ENCODE measurements at regions not wholly inside any gene's neighbourhood (a gene's known extent, or its start where the extent isn't known, plus 50 kb on each side); places are given as distances from the start of the nearest gene placed in this dataset.

DNA sequence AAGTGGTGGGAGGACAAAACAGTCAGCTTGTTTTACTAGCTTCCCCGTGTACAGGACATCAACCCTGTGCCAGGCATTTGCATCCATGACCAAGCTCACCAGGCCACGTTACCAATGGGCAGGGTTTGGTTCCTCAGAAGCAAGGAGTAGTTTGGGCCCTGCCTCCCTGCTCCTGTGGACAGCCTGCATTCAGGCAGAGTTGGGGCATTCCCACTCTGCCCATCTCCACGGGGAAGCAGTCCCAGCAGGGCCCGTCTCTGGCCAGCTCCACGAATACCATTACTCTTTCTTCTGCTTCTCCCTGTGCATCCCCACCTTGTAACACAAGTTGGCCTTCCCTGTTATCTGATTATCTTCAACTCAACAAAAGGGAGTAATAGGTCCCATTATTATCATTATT is 54.0 kb upstream of the RIOK3 start:
- Mint-ChIP-seq H3K9me3 (no peaks in the 10 kb centered on the region), H3K27ac (no peak overlapping the region), H3K36me3 (ENCODE audit: low read depth) (peaks cover 14% of the 10 kb centered on the region), H3K4me1 (peaks cover 23% of the 10 kb centered on the region), H3K4me3 (no peak overlapping the region), H3K27me3 (ENCODE audit: insufficient read depth) (no peaks in the 10 kb centered on the region)
- Histone ChIP-seq H3K27ac (ENCODE audit: low read depth, low read length) (no peak overlapping the region), H3K9ac (ENCODE audit: extremely low read depth, low read length, poor library complexity, severe bottlenecking) (no peak overlapping the region), H3K36me3 (ENCODE audit: control insufficient read depth, insufficient read depth, low read length) (no peaks in the 10 kb centered on the region), H3K9me3 (ENCODE audit: control insufficient read depth, low read length) (no peaks in the 10 kb centered on the region), H3K4me1 (ENCODE audit: control insufficient read depth, insufficient read depth, low read length) (no peaks in the 10 kb centered on the region), H3K4me3 (ENCODE audit: low read length) (no peak overlapping the region), H3K27me3 (ENCODE audit: control insufficient read depth, insufficient read depth, low read length, poor library complexity, severe bottlenecking) (no peaks in the 10 kb centered on the region)
- DNase-seq, result peak; percentile 55
- 50 to 86% methylated on average over 1 to 5 of the region's 5 CpGs for WGBS, 2 experiments (ENCODE audit: insufficient coverage in 1 of 2, insufficient read length in 1 of 2)
- TF ChIP-seq, protein P1, sequence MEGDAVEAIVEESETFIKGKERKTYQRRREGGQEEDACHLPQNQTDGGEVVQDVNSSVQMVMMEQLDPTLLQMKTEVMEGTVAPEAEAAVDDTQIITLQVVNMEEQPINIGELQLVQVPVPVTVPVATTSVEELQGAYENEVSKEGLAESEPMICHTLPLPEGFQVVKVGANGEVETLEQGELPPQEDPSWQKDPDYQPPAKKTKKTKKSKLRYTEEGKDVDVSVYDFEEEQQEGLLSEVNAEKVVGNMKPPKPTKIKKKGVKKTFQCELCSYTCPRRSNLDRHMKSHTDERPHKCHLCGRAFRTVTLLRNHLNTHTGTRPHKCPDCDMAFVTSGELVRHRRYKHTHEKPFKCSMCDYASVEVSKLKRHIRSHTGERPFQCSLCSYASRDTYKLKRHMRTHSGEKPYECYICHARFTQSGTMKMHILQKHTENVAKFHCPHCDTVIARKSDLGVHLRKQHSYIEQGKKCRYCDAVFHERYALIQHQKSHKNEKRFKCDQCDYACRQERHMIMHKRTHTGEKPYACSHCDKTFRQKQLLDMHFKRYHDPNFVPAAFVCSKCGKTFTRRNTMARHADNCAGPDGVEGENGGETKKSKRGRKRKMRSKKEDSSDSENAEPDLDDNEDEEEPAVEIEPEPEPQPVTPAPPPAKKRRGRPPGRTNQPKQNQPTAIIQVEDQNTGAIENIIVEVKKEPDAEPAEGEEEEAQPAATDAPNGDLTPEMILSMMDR (conservative IDR thresholded peaks at IDR 0.05), result no peak

DNA sequence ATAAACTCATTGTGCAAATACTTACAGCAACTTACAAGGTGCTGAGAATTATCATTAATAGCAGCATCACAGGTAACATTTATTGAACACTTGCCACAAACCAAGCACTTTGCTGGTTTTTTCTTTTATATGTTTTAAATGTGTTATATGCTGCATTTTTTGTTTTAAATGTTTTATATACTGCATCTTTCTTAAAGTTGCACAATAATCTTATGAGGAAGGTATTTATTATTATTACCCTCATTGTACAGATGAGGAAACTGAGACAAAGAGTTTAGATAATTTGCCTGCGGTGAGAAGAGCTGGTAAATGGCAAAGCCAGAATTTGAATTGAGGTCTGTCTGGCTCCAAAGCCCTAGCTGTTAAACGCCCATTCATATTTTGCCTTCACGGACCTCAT is 52.2 kb upstream of the RIOK3 start:
- no peak overlapping the region for H3K4me3 ChIP-seq (ENCODE audit: low read length)
- no peaks in the 10 kb centered on the region for H3K9me3 Mint-ChIP-seq
- H3K27me3 ChIP-seq (ENCODE audit: control insufficient read depth, insufficient read depth, low read length, poor library complexity, severe bottlenecking), result no peaks in the 10 kb centered on the region
- no peaks in the 10 kb centered on the region for H3K4me1 ChIP-seq (ENCODE audit: control insufficient read depth, insufficient read depth, low read length)
- H3K9me3 ChIP-seq (ENCODE audit: control insufficient read depth, low read length), result no peaks in the 10 kb centered on the region
- TF ChIP-seq, protein P1 (conservative IDR thresholded peaks at IDR 0.05), result no peak
- H3K9ac ChIP-seq (ENCODE audit: extremely low read depth, low read length, poor library complexity, severe bottlenecking), result peak overlapping the region; percentile 20
- H3K27me3 Mint-ChIP-seq (ENCODE audit: insufficient read depth), result no peaks in the 10 kb centered on the region
- no peak overlapping the region for H3K4me3 Mint-ChIP-seq
- no peak overlapping the region for H3K27ac Mint-ChIP-seq
- no peaks in the 10 kb centered on the region for H3K36me3 ChIP-seq (ENCODE audit: control insufficient read depth, insufficient read depth, low read length)
- H3K27ac ChIP-seq (ENCODE audit: low read depth, low read length), result peak overlapping the region; percentile 96
- peaks cover 23% of the 10 kb centered on the region for H3K4me1 Mint-ChIP-seq
- no peak for DNase-seq
- H3K36me3 Mint-ChIP-seq (ENCODE audit: low read depth), result peaks cover 11% of the 10 kb centered on the region
- WGBS, 2 experiments (ENCODE audit: insufficient coverage in 1 of 2, insufficient read length in 1 of 2), result 92 to 94% methylated on average over 3 of the region's 3 CpGs

DNA sequence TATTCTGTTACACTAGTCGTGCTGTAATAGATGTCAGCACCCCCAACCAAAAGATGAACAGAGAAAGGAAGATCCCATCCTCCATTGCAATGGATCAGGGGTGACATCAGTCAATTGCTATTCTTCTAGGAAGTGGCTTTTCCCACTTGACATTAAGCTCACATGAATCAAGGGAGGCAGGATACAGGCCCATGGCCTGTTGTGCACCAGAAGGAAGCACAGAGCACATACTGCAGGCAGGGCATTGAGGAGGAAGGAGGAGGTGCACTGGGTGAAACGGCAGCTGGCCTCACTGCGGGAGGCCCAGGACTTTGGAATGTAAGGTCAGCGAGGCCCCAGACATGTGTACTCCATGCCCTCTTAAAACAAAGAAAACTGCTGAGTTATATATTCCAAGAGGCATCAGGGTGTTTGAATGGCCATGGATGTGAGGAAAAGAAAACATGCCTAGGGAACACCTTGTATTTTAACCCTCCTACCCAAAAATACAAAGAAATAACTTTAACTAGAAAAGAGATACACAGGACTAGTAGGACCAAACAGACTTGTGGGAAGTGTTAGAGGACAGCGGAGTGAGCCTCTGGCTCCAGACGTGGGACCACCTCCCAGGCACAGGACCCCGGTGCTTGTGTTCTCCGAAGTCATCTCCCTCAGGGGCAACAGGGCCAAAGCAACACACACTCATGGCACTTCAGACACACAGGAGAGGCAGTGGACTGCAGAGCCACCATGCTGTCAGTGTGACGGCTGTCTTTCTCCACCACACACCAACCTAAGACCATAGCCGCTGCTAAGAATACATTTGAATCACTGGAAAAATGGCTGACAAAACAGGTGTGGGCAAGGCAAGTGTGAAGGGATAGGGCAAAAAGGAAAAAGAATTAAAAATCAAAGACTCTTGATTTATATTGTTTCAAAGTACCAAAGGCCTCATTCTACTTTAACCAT is 51.4 kb upstream of the RIOK3 start:
- Mint-ChIP-seq H3K36me3 (ENCODE audit: low read depth) (peaks cover 9% of the 10 kb centered on the region), H3K4me1 (peaks cover 23% of the 10 kb centered on the region), H3K27ac (peak overlapping the region; percentile 83), H3K9me3 (no peaks in the 10 kb centered on the region), H3K27me3 (ENCODE audit: insufficient read depth) (no peaks in the 10 kb centered on the region), H3K4me3 (no peak overlapping the region)
- 52 to 69% methylated on average over 7 to 10 of the region's 10 CpGs for WGBS, 2 experiments (ENCODE audit: insufficient coverage in 1 of 2, insufficient read length in 1 of 2)
- Histone ChIP-seq H3K9me3 (ENCODE audit: control insufficient read depth, low read length) (no peaks in the 10 kb centered on the region), H3K9ac (ENCODE audit: extremely low read depth, low read length, poor library complexity, severe bottlenecking) (peak overlapping the region; percentile 20), H3K4me3 (ENCODE audit: low read length) (no peak overlapping the region), H3K4me1 (ENCODE audit: control insufficient read depth, insufficient read depth, low read length) (no peaks in the 10 kb centered on the region), H3K27ac (ENCODE audit: low read depth, low read length) (peak overlapping the region; percentile 96), H3K36me3 (ENCODE audit: control insufficient read depth, insufficient read depth, low read length) (no peaks in the 10 kb centered on the region), H3K27me3 (ENCODE audit: control insufficient read depth, insufficient read depth, low read length, poor library complexity, severe bottlenecking) (no peaks in the 10 kb centered on the region)
- TF ChIP-seq, protein P1 (conservative IDR thresholded peaks at IDR 0.05), result no peak
- peak; percentile 82 for DNase-seq
